ENCODE measurements at regions not wholly inside any gene's neighbourhood (a gene's known extent, or its start where the extent isn't known, plus 50 kb on each side); places are given as distances from the start of the nearest gene placed in this dataset.

- DNase-seq, result no peak
- peaks cover 13% of the 10 kb centered on the region for H3K27me3 Mint-ChIP-seq
- H3K27ac Mint-ChIP-seq, result no peak overlapping the region
- no peaks in the 10 kb centered on the region for H3K4me1 Mint-ChIP-seq (ENCODE audit: low read depth)
- no peak overlapping the region for H3K4me3 Mint-ChIP-seq
- H3K36me3 Mint-ChIP-seq (ENCODE audit: low read depth), result no peaks in the 10 kb centered on the region
- no peaks in the 10 kb centered on the region for H3K9me3 Mint-ChIP-seq
These were observed 199.7 kb upstream of the TLE4 start for GRCh38 chr9:79371948-79372555.

GRCh38 chr9:79377339-79377855, 194.4 kb upstream of the TLE4 start:
- no peak for DNase-seq
- Mint-ChIP-seq H3K27me3 (peaks cover 18% of the 10 kb centered on the region), H3K36me3 (ENCODE audit: low read depth) (no peaks in the 10 kb centered on the region), H3K4me3 (no peak overlapping the region), H3K9me3 (peaks cover 5% of the 10 kb centered on the region), H3K27ac (no peak overlapping the region), H3K4me1 (ENCODE audit: low read depth) (no peaks in the 10 kb centered on the region)

- Mint-ChIP-seq H3K27me3 (peaks cover 20% of the 10 kb centered on the region), H3K4me1 (ENCODE audit: low read depth) (no peaks in the 10 kb centered on the region), H3K4me3 (no peak overlapping the region), H3K9me3 (peaks cover 5% of the 10 kb centered on the region), H3K36me3 (ENCODE audit: low read depth) (no peaks in the 10 kb centered on the region), H3K27ac (no peak overlapping the region)
- no peak for DNase-seq
These were observed 193.7 kb upstream of the TLE4 start for GRCh38 chr9:79378107-79378506.

GRCh38 chr9:79382044-79382443, 189.7 kb upstream of the TLE4 start:
- Mint-ChIP-seq H3K4me1 (ENCODE audit: low read depth) (no peaks in the 10 kb centered on the region), H3K27me3 (peaks cover 13% of the 10 kb centered on the region), H3K27ac (no peak overlapping the region), H3K4me3 (no peak overlapping the region), H3K36me3 (ENCODE audit: low read depth) (no peaks in the 10 kb centered on the region), H3K9me3 (peaks cover 5% of the 10 kb centered on the region)
- no peak for DNase-seq

- no peaks in the 10 kb centered on the region for H3K4me1 Mint-ChIP-seq (ENCODE audit: low read depth)
- H3K27me3 Mint-ChIP-seq, result peaks cover 13% of the 10 kb centered on the region
- H3K4me3 Mint-ChIP-seq, result no peak overlapping the region
- H3K27ac Mint-ChIP-seq, result no peak overlapping the region
- no peaks in the 10 kb centered on the region for H3K36me3 Mint-ChIP-seq (ENCODE audit: low read depth)
- H3K9me3 Mint-ChIP-seq, result peaks cover 5% of the 10 kb centered on the region
- DNase-seq, result no peak
These were observed 189.3 kb upstream of the TLE4 start for GRCh38 chr9:79382458-79382857.

- no peak overlapping the region for H3K27ac Mint-ChIP-seq
- H3K4me1 Mint-ChIP-seq (ENCODE audit: low read depth), result no peaks in the 10 kb centered on the region
- peaks cover 11% of the 10 kb centered on the region for H3K27me3 Mint-ChIP-seq
- H3K36me3 Mint-ChIP-seq (ENCODE audit: low read depth), result no peaks in the 10 kb centered on the region
- no peak for DNase-seq
- H3K9me3 Mint-ChIP-seq, result peaks cover 5% of the 10 kb centered on the region
- no peak overlapping the region for H3K4me3 Mint-ChIP-seq
These were observed 188.7 kb upstream of the TLE4 start for GRCh38 chr9:79383096-79383495.

GRCh38 chr9:79384091-79384490, 187.7 kb upstream of the TLE4 start:
- Mint-ChIP-seq H3K27me3 (peaks cover 10% of the 10 kb centered on the region), H3K4me1 (ENCODE audit: low read depth) (no peaks in the 10 kb centered on the region), H3K27ac (no peak overlapping the region), H3K36me3 (ENCODE audit: low read depth) (no peaks in the 10 kb centered on the region), H3K9me3 (peaks cover 5% of the 10 kb centered on the region), H3K4me3 (no peak overlapping the region)
- DNase-seq, result no peak

GRCh38 chr9:79384501-79384900, 187.3 kb upstream of the TLE4 start:
- Mint-ChIP-seq H3K4me3 (no peak overlapping the region), H3K27me3 (peaks cover 10% of the 10 kb centered on the region), H3K4me1 (ENCODE audit: low read depth) (no peaks in the 10 kb centered on the region), H3K36me3 (ENCODE audit: low read depth) (no peaks in the 10 kb centered on the region), H3K27ac (no peak overlapping the region), H3K9me3 (peaks cover 5% of the 10 kb centered on the region)
- no peak for DNase-seq

GRCh38 chr9:79387101-79387835, 184.5 kb upstream of the TLE4 start:
- Mint-ChIP-seq H3K27ac (no peak overlapping the region), H3K9me3 (no peaks in the 10 kb centered on the region), H3K4me3 (no peak overlapping the region), H3K36me3 (ENCODE audit: low read depth) (no peaks in the 10 kb centered on the region), H3K27me3 (peaks cover 15% of the 10 kb centered on the region), H3K4me1 (ENCODE audit: low read depth) (no peaks in the 10 kb centered on the region)
- DNase-seq, result no peak

GRCh38 chr9:79390077-79390698, 181.6 kb upstream of the TLE4 start:
- no peaks in the 10 kb centered on the region for H3K9me3 Mint-ChIP-seq
- H3K4me1 Mint-ChIP-seq (ENCODE audit: low read depth), result no peaks in the 10 kb centered on the region
- H3K27me3 Mint-ChIP-seq, result peaks cover 13% of the 10 kb centered on the region
- no peak overlapping the region for H3K27ac Mint-ChIP-seq
- no peaks in the 10 kb centered on the region for H3K36me3 Mint-ChIP-seq (ENCODE audit: low read depth)
- DNase-seq, result no peak
- no peak overlapping the region for H3K4me3 Mint-ChIP-seq

GRCh38 chr9:79390781-79391770, 180.7 kb upstream of the TLE4 start:
- no peak overlapping the region for H3K4me3 Mint-ChIP-seq
- no peak overlapping the region for H3K27ac Mint-ChIP-seq
- H3K36me3 Mint-ChIP-seq (ENCODE audit: low read depth), result no peaks in the 10 kb centered on the region

GRCh38 chr9:79395228-79395627, 176.5 kb upstream of the TLE4 start:
- no peaks in the 10 kb centered on the region for H3K36me3 Mint-ChIP-seq (ENCODE audit: low read depth)
- H3K27ac Mint-ChIP-seq, result no peak overlapping the region
- no peak for DNase-seq
- no peaks in the 10 kb centered on the region for H3K4me1 Mint-ChIP-seq (ENCODE audit: low read depth)
- H3K4me3 Mint-ChIP-seq, result no peak overlapping the region
- H3K9me3 Mint-ChIP-seq, result no peaks in the 10 kb centered on the region
- peaks cover 6% of the 10 kb centered on the region for H3K27me3 Mint-ChIP-seq

More at GRCh38 chr9:79390781-79391770, 180.7 kb upstream of the TLE4 start:
- no peak for DNase-seq
- H3K4me1 Mint-ChIP-seq (ENCODE audit: low read depth), result no peaks in the 10 kb centered on the region
- peaks cover 13% of the 10 kb centered on the region for H3K27me3 Mint-ChIP-seq
- no peaks in the 10 kb centered on the region for H3K9me3 Mint-ChIP-seq

- no peak for DNase-seq
- Mint-ChIP-seq H3K36me3 (ENCODE audit: low read depth) (no peaks in the 10 kb centered on the region), H3K27me3 (peaks cover 3% of the 10 kb centered on the region), H3K9me3 (no peaks in the 10 kb centered on the region), H3K4me1 (ENCODE audit: low read depth) (no peaks in the 10 kb centered on the region), H3K27ac (no peak overlapping the region), H3K4me3 (no peak overlapping the region)
These were observed 176.0 kb upstream of the TLE4 start for GRCh38 chr9:79395755-79396154.

GRCh38 chr9:79396168-79396567, 175.6 kb upstream of the TLE4 start:
- no peaks in the 10 kb centered on the region for H3K4me1 Mint-ChIP-seq (ENCODE audit: low read depth)
- no peak for DNase-seq
- H3K36me3 Mint-ChIP-seq (ENCODE audit: low read depth), result no peaks in the 10 kb centered on the region
- H3K27me3 Mint-ChIP-seq, result peaks cover 3% of the 10 kb centered on the region
- no peaks in the 10 kb centered on the region for H3K9me3 Mint-ChIP-seq
- no peak overlapping the region for H3K27ac Mint-ChIP-seq
- H3K4me3 Mint-ChIP-seq, result no peak overlapping the region
